ENCODE measurements at regions not wholly inside any gene's neighbourhood (a gene's known extent, or its start where the extent isn't known, plus 50 kb on each side); places are given as distances from the start of the nearest gene placed in this dataset.

- intact Hi-C loops (cut with micrococcal nuclease) (no loop called here), in situ Hi-C loops (cut with MboI; ENCODE audit: low sequenced_read_pairs) (no loop called here), dilution Hi-C loops (cut with HindIII; ENCODE audit: low sequenced_read_pairs, unreplicated experiment) (no loop called here)
- no peak overlapping the region for H2AK9ac ChIP-seq (replicated peaks; ENCODE audit: low read depth, low read length, poor library complexity)
- H2BK20ac ChIP-seq (ENCODE audit: low read depth, low read length) = no peak overlapping the region
- H3K56ac ChIP-seq (ENCODE audit: extremely low read depth, insufficient read depth, low read length) = no peak overlapping the region
- no peak for TF ChIP-seq CHD1 (IDR thresholded peaks at IDR 0.05; ENCODE audit: low read depth, low read length)
- TF ChIP-seq RCOR1 (IDR thresholded peaks at IDR 0.05; ENCODE audit: insufficient replicate concordance, low read length) = no peak
- no peak for TF ChIP-seq MAFK (IDR thresholded peaks at IDR 0.05; ENCODE audit: low read depth, low read length)
- TF ChIP-seq, protein P1, sequence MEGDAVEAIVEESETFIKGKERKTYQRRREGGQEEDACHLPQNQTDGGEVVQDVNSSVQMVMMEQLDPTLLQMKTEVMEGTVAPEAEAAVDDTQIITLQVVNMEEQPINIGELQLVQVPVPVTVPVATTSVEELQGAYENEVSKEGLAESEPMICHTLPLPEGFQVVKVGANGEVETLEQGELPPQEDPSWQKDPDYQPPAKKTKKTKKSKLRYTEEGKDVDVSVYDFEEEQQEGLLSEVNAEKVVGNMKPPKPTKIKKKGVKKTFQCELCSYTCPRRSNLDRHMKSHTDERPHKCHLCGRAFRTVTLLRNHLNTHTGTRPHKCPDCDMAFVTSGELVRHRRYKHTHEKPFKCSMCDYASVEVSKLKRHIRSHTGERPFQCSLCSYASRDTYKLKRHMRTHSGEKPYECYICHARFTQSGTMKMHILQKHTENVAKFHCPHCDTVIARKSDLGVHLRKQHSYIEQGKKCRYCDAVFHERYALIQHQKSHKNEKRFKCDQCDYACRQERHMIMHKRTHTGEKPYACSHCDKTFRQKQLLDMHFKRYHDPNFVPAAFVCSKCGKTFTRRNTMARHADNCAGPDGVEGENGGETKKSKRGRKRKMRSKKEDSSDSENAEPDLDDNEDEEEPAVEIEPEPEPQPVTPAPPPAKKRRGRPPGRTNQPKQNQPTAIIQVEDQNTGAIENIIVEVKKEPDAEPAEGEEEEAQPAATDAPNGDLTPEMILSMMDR (conservative IDR thresholded peaks at IDR 0.05; ENCODE audit: low read depth, low read length) = no peak
- no peaks in the 10 kb centered on the region for H3K79me1 ChIP-seq (ENCODE audit: low read depth in 1 of 2, low read length in 2 of 2)
- POLR2A ChIA-PET (ENCODE audit: unreplicated experiment) = no interaction called here
- H3K36me3 ChIP-seq (ENCODE audit: control insufficient read depth, insufficient read depth, low read length) = no peaks in the 10 kb centered on the region
- peaks cover 2% of the 10 kb centered on the region; the same call in 1 of the 2 replicates for H3K4me1 ChIP-seq (ENCODE audit: control insufficient read depth, insufficient read depth, low read length)
- H3K4me3 ChIP-seq (ENCODE audit: insufficient read depth, low read depth, low read length) = no peak overlapping the region
- no peak overlapping the region for H3K14ac ChIP-seq (replicated peaks; ENCODE audit: low read depth, low read length)
- CTCF ChIA-PET = no interaction called here
- H3K4me2 ChIP-seq (ENCODE audit: low read depth, low read length) = no peak overlapping the region
- no peak overlapping the region for H3K23ac ChIP-seq (ENCODE audit: low read depth, low read length)
- BruUV-seq (replicated peaks) = no TSS peak
- no peak overlapping the region for H2AFZ ChIP-seq (replicated peaks; ENCODE audit: low read length, poor library complexity)
- H3K9ac ChIP-seq (ENCODE audit: low read depth, low read length) = no peak overlapping the region
- H3K18ac ChIP-seq (ENCODE audit: low read depth, low read length) = no peak overlapping the region
- H3K27ac ChIP-seq (ENCODE audit: insufficient read depth, low read length) = no peak overlapping the region
- WGBS, 2 experiments (ENCODE audit: extremely low coverage in 2 of 2, insufficient read length in 1 of 2) = no CpG with 5 or more reads among the region's 1 CpG
- no peak for DNase-seq
- H4K8ac ChIP-seq (ENCODE audit: low read depth in 2 of 2, low read length in 2 of 2) = no peak overlapping the region
- no peak overlapping the region for H2BK120ac ChIP-seq (ENCODE audit: low read depth, low read length)
- H2AK5ac ChIP-seq (ENCODE audit: low read depth, low read length) = no peak overlapping the region
- H3K27me3 ChIP-seq (ENCODE audit: control insufficient read depth, insufficient read depth, low read length) = no peaks in the 10 kb centered on the region; the same call in 1 of the 2 replicates
- no peaks in the 10 kb centered on the region for H3K9me1 ChIP-seq (ENCODE audit: insufficient read depth, low read length)
- H2BK5ac ChIP-seq (ENCODE audit: low read depth, low read length, poor library complexity, severe bottlenecking) = no peak overlapping the region
- H4K20me1 ChIP-seq (ENCODE audit: insufficient read depth, low read length) = no peaks in the 10 kb centered on the region
- H4K5ac ChIP-seq (ENCODE audit: low read depth, low read length) = no peak overlapping the region
- no peak overlapping the region for H4K91ac ChIP-seq (ENCODE audit: insufficient read depth, low read depth, low read length)
- H3K4ac ChIP-seq (ENCODE audit: low read depth, low read length) = no peak overlapping the region
- no peak for ATAC-seq (ENCODE audit: low read depth)
- H3K9me3 ChIP-seq (ENCODE audit: control insufficient read depth, insufficient read depth, low read length) = no peaks in the 10 kb centered on the region
- H2BK15ac ChIP-seq (ENCODE audit: low read depth, low read length) = no peak overlapping the region
These were observed 132.9 kb downstream of the ATP23 start for GRCh38 chr12:58074259-58074658.
